Muscle of back (tissue), 3 donors: ENCODE measurements at regions not wholly inside any gene's neighbourhood (a gene's known extent, or its start where the extent isn't known, plus 50 kb on each side); places are given as distances from the start of the nearest gene placed in this dataset.
"Not testable (repeated sequence)": the region's sequence is repeated elsewhere in the genome, so short reads cannot be mapped to it uniquely, and the experiment has no call there.

ENCODE experiments used
- DNase-seq, 3 donors: peaks; one replicate each; pipeline versions ENCODE4 v3.0.0 to v3.0.0-alpha.2; 2013

GRCh38 chr9:81076131-81076530, 613.2 kb downstream of the TLE1 start:
- no peak for DNase-seq

- no peak for DNase-seq
Observed at GRCh38 chr9:81074221-81074620, 615.1 kb downstream of the TLE1 start.

DNA sequence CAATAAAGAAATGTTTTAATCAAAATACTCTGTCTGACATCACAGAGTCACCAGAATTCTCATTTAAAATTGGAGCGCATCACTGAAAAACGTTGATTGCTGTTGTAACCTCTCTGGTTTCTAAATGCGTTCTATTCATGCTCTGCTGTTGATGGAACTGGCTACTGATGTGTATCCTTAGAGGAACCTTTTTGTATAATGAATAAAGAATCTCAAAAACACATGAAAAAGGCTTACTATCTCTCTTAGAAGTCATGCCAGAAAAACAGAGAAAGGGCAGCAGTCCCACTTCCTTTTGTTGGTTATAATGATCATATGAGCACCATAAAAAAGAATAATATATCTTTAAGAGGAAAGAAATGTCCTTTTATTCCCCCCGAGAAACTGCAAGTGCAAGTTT, 615.5 kb downstream of the TLE1 start:
- DNase-seq, result no peak

GRCh38 chr9:81072758-81073157, 616.6 kb downstream of the TLE1 start:
- no peak for DNase-seq

DNA sequence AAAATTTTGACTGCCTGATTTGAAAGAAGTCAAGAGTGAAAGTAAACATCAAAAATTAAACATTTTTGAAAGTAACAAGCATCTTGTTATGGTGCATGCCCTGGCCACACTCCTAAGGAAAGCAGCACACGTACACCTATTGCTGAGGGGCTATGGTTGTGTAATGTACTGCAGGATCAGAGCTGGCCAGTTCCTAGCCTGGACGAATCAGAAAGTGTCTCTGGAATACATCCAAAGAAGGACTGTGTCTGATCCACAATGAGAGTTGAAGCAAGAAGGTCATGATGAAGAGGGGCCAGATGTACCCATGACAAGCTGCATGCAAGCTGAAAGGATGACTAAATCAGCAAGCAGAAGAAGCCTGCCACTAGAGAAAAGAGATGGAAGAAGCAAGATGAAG, 618.2 kb downstream of the TLE1 start:
- no peak for DNase-seq

DNA sequence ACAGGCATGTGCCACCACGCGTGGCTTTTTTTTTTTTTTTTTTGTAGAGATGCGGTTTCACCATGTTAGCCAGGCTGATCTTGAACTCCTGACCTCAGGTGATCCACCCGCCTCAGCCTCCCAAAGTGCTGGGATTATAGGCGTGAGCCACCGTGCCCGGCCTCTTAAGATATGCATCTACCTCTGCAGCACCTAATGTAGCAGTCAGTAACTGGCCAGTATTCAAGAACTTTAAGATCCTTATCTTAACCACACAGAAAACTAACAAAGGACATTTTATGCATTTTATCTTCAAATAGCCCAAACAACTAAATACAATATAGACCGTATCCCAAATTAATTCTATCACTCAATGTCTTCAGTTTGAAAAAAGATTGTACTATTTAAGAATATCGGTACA, 618.7 kb downstream of the TLE1 start:
- no peak for DNase-seq

DNA sequence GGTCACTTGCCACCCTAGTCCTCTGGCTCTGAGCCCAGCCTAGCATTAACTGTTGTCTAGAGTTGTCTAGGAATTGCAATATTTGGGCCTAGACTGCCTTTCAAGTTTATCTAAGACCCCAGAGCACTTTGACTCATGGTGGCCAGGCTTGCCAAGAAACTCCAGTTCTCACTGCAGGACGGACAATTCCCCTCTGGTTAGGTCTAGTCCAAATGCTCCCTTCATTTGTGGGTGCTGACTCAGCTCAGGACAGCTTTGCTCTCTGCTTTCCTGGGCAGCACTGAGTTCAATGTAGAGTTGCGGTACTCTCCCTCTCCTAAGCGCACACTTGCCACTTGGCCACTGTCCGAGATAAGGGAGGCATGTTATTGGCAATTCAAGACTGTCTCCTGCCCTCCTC, 619.4 kb downstream of the TLE1 start:
- no peak for DNase-seq

GRCh38 chr9:81069038-81069795, 620.1 kb downstream of the TLE1 start:
- DNase-seq, result no peak

DNA sequence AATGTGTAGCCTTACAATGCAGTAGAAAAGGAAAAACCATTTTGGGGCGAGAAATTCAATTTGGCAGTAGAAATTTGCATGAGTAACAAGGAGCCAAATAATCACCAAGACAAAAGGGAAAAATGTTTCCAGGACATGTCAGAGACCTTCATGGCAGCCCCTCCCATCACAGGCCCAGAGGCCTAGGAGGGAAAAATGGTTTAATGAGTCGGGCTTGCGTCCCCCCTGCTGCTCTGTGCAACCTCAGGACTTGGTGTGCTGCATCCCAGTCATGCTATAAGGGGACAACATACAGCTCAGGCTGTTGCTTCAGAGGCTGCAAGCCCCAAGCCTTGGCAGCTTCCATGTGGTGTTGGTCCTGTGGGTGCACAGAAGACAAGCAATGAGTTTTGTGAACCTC, 626.4 kb downstream of the TLE1 start:
- not testable (repeated sequence) for DNase-seq

DNA sequence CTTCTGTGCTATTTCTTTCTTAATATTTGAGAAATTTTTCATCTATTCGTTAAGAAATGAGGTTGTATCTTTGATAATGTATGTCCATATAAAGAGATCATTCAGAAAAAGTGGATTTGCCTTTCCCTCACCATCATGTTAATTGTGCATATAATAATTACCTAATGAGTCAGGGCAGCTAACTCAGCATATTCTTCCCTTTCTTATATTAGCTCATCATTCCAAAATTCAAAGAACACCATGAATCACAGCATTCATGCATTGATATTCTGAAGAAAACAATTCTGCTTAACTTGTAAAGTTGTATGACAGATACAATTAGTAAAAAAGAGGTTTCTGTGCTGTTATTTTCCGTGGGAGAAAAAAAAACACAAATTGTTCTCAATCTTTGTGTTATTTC, 630.6 kb downstream of the TLE1 start:
- DNase-seq, result no peak

DNA sequence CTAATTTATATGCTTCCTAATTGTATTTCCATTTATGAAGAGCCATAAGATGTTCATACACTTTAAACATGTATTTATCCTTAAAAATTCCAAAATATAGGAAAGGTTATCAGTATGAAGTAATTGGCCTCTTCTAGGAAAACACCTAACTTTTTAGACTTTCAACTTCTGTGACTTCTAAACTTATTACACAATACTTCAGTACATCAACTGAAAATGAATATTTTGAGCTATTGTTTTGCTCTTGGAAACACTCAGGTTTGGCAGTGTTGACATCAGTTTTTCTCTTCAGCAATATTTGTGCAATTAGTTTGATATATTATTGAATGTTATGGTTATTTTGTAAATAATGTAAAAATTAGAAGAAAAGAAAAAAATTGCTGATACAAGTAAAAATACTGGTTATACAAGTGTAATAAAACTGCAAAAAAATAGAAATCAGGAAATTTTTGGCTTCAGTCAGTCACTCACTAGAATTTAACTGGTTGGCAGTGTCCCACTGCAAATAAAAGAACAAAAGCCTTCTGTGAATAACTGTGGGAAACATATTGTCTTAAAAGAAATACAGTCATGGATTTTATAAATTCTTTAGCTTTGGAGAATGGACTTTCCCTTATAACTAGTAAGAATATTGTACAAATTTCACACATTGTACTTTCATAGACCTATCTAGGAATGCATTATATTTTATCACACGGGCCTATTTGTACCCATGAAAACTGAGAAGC, 635.9 kb downstream of the TLE1 start:
- no peak for DNase-seq

- DNase-seq, result no peak
Observed at GRCh38 chr9:81052846-81053245, 636.5 kb downstream of the TLE1 start.

GRCh38 chr9:81047280-81047679, 642.1 kb downstream of the TLE1 start:
- no peak for DNase-seq

- no peak for DNase-seq
Observed at GRCh38 chr9:81045658-81046057, 643.7 kb downstream of the TLE1 start.

DNA sequence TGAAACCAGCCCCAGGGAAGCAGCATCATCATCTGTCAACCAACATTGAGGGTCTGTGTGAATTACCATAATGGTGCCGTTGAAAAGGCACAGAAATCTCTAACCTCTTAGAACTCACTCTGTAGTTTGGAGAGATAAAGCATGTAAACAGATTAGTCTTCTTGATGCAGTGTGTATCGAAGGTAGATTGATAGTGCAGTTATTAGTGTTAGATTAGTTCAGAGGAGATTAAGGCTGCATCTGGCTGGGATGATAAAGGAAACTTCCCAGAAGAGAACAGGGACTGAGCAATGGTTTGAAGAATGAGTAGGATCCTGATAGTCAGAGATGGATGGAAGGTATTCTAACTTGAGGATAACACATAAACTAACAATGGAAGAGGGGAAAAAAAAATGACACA, 651.5 kb downstream of the TLE1 start:
- no peak for DNase-seq

DNA sequence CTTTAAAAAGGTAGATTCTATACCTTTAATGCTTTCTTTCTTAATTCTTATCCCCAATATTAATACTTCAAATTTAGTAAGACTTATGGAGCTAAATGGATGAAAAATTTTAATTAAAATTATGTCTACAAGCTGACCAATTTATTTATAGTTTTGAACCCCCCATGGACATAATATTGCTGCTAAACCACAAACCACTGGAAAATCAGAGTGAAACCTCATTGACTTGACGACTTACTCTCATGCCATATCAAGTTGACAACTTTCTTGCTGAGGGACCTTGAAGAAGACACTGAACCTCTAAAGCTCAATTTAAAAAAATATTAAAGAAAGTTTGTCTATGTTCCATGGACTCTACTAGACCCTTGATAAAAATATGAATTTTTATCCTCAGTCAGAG, 653.7 kb downstream of the TLE1 start:
- DNase-seq, result no peak

DNA sequence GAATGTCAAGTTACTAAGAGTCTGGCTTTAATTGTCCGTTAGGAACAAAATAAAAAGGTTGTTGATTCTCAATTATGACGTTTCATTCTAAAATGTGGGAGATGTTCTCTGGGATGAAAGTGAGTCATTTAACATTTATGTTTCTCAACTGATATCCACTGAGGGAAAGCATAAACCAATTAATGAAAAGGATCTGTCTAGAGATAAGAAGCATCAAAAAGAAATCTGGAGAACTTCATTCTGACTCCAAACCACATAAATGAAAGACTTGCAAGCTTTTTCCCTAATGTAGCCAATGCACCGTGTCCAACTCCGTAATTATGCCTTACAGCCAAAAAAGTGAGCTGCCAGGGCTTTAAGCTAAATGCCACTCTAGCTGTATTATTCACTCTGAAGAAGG, 654.2 kb downstream of the TLE1 start:
- peak in 1 of 3 donors; percentile 41 for DNase-seq

DNA sequence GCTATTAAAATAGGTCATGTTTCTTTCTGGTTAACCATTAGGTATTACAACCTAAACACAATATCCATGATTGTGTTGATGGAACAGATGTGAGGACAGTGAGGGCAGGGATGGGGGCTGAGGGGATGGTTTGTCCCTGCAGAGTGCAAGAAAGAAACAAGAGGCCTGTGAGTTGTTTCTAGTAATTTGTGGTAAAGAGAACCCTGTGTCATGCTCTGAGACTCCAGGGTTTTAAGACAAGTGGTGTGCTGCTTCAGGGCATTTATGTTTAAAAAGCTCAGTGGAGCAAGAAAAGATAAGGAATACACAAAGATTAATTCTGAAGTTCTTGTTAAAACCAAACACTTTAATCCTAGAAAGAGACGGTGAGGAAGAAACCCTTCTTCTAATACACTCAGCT, 656.5 kb downstream of the TLE1 start:
- no peak for DNase-seq

DNA sequence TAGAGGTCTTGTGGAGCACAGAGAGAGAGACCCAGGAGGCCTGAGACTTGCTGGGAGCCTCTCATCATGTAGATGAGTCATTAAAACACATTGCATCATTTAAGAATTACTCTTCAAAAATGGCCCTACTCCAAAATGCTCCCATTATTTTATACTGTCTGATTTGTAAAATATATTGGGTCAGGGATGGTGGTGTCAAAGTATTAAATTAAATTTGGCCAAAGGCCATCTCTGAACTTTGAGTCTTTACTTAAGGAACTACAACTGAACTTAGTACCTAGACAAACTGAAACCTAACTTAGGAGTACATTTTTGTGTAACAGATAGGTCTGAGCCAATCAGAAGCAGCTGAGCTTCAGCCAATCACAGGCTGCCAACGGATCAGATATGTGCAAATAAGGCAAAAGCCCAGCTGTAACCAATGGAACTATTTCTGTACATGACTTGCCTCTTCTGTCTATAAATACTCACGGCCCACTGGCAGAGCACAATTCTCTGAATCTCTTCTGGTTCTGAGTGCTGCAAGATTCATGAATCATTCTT, 657.2 kb downstream of the TLE1 start:
- DNase-seq, result peak in 1 of 3 donors; percentile 63

- DNase-seq, result no peak
Observed at GRCh38 chr9:81031422-81032029, 657.8 kb downstream of the TLE1 start.

GRCh38 chr9:81030027-81030426, 659.3 kb downstream of the TLE1 start:
- DNase-seq, result no peak

DNA sequence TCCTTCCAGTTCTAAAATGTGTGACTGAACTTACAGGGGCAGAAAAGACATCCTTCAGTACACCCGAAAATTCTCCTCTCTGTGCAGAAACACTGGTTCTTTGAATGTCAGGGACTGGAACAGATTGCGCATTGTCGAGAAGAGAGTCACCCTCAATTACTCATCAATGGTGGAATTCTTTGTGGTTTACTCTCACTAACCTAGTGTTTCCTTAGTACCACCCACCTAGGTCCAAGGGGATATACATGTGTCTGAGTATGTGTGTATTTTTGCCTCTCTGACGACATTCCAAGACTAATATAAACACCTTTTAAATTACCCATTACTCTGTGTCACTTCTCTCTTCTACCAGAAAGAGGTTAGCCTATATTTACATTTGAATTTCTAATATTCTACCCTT, 660.8 kb downstream of the TLE1 start:
- DNase-seq, result peak in 1 of 3 donors; percentile 89

DNA sequence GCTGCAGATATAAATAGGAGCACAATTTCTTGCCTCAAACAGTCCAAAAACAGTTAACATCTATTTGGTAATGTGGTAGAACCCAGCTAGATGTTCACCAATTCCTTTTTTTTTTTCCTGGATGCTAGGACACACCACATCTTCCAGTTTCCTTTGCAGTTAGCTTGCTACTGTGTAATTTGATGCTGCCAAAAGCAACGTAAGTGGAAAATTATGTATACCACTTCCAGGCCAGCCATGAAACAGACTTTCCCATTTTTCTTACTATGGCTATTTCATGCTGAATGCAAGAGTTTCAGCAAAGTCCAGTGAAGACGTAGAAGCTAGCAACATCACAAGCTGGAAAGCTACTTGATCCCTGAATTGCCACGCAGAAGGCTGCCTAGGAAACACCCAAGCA, 667.2 kb downstream of the TLE1 start:
- DNase-seq, result peak in 2 of 3 donors; percentile 12 to 46
